ENCODE measurements at regions not wholly inside any gene's neighbourhood (a gene's known extent, or its start where the extent isn't known, plus 50 kb on each side); places are given as distances from the start of the nearest gene placed in this dataset.

DNA sequence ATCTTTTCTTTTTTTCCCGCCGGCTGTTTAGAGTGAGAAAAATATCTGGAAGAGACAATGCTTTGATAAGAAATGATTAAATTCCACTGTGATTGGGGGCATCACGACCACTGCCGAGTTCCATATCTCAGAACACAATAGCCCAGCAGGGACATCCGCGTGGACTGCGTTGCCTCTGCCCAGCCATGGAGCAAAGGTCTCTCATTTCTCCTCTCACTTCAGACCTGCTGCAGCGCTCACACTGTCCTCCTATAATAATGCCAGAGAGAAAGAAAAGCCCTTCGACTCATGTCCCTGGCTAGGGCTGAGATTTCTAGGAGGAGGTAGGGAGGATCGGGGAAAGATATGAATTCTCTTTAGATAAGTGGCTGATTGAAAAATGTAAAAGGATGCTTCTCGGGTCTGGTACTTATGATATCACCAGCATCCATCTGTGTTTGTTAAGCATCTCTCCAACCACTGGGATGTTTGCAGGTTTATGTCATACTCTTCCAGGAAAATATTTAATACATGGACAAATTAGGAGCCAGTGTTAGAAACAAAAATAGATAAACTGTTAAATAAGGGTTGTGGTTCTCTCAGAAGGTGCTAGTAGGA, 472.9 kb upstream of the AKR1E2 start:
- H3K4me3 Mint-ChIP-seq = no peak overlapping the region
- no peak overlapping the region for H3K14ac ChIP-seq (ENCODE audit: insufficient read depth, low read length)
- no peaks in the 10 kb centered on the region for H3K9me3 Mint-ChIP-seq
- H3K79me2 ChIP-seq (ENCODE audit: insufficient read depth, low read length) = no peaks in the 10 kb centered on the region
- no peak overlapping the region for H3K23ac ChIP-seq (ENCODE audit: insufficient read length, low read depth, low read length)
- no peaks in the 10 kb centered on the region for H3K9me3 ChIP-seq (ENCODE audit: control insufficient read depth, low read depth, low read length)
- H3K23me2 ChIP-seq (ENCODE audit: insufficient read length, low read depth, low read length, poor library complexity, severe bottlenecking) = no peaks in the 10 kb centered on the region
- H4K91ac ChIP-seq (ENCODE audit: insufficient read length, low read depth, low read length) = no peak overlapping the region
- no peak overlapping the region for H3K18ac ChIP-seq (ENCODE audit: insufficient read length, low read depth, low read length)
- H2BK20ac ChIP-seq (ENCODE audit: low read depth, low read length, poor library complexity, severe bottlenecking) = no peak overlapping the region
- no peak overlapping the region for H2BK120ac ChIP-seq (ENCODE audit: low read depth, low read length, poor library complexity, severe bottlenecking)
- H2BK5ac ChIP-seq (ENCODE audit: insufficient read length, low read length) = no peak overlapping the region
- H3K27ac ChIP-seq (ENCODE audit: insufficient read length, low read depth, low read length) = no peak overlapping the region
- H4K8ac ChIP-seq (replicated peaks; ENCODE audit: insufficient read length, low read depth, low read length) = no peak overlapping the region
- no CpG with 5 or more reads among the region's 11 CpGs for WGBS (ENCODE audit: extremely low coverage, insufficient read length, low lambda C conversion rate)
- no peak overlapping the region for H4K5ac ChIP-seq (ENCODE audit: insufficient read length, low read depth, low read length)
- no peaks in the 10 kb centered on the region; the same call in 1 of the 2 replicates for H3K27me3 Mint-ChIP-seq (ENCODE audit: low read depth)
- H3K56ac ChIP-seq (ENCODE audit: insufficient read length, low read depth, low read length) = no peak overlapping the region
- H3K4ac ChIP-seq (ENCODE audit: low read depth, low read length) = no peak overlapping the region
- H3K4me2 ChIP-seq (ENCODE audit: insufficient read depth, insufficient read length, low read length) = no peak overlapping the region
- H3K4me1 Mint-ChIP-seq = peaks cover 4% of the 10 kb centered on the region in 2 experiments; a peak in 2 of 4 replicates
- H3K27me3 ChIP-seq (ENCODE audit: insufficient read depth, low read length) = no peaks in the 10 kb centered on the region
- TF ChIP-seq, protein P1, sequence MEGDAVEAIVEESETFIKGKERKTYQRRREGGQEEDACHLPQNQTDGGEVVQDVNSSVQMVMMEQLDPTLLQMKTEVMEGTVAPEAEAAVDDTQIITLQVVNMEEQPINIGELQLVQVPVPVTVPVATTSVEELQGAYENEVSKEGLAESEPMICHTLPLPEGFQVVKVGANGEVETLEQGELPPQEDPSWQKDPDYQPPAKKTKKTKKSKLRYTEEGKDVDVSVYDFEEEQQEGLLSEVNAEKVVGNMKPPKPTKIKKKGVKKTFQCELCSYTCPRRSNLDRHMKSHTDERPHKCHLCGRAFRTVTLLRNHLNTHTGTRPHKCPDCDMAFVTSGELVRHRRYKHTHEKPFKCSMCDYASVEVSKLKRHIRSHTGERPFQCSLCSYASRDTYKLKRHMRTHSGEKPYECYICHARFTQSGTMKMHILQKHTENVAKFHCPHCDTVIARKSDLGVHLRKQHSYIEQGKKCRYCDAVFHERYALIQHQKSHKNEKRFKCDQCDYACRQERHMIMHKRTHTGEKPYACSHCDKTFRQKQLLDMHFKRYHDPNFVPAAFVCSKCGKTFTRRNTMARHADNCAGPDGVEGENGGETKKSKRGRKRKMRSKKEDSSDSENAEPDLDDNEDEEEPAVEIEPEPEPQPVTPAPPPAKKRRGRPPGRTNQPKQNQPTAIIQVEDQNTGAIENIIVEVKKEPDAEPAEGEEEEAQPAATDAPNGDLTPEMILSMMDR (conservative IDR thresholded peaks at IDR 0.05) = no peak
- no peak overlapping the region for H2BK15ac ChIP-seq (ENCODE audit: low read depth, low read length)
- no peaks in the 10 kb centered on the region for H3K4me1 ChIP-seq (ENCODE audit: insufficient read depth, low read length)
- no peak overlapping the region for H2AK5ac ChIP-seq (ENCODE audit: insufficient read length, low read length)
- H2AFZ ChIP-seq (ENCODE audit: low read length) = no peak overlapping the region
- DNase-seq = no peak
- H3T11ph ChIP-seq (ENCODE audit: low read length) = no peak overlapping the region
- H4K20me1 ChIP-seq (ENCODE audit: control insufficient read depth, insufficient read depth, insufficient read length) = no peaks in the 10 kb centered on the region
- H3K36me3 Mint-ChIP-seq (ENCODE audit: insufficient read depth in 1 of 3, low read depth in 3 of 3) = no peaks in the 10 kb centered on the region
- peak overlapping the region in 1 of 3 experiments; percentile 63; a peak in 2 of 7 replicates for H3K27ac Mint-ChIP-seq
- H2BK12ac ChIP-seq (ENCODE audit: insufficient read length, low read depth, low read length) = no peak overlapping the region
- no peak overlapping the region for H3K9ac ChIP-seq (ENCODE audit: extremely low read depth, insufficient read length, low read length)
- no peaks in the 10 kb centered on the region for H3K79me1 ChIP-seq (ENCODE audit: insufficient read depth, low read depth, low read length, poor library complexity, severe bottlenecking)
